Tibial nerve (tissue), 4 donors: ENCODE measurements at regions not wholly inside any gene's neighbourhood (a gene's known extent, or its start where the extent isn't known, plus 50 kb on each side); places are given as distances from the start of the nearest gene placed in this dataset.

ENCODE experiments used
- DNase-seq, 2 donors: peaks; one replicate each; pipeline ENCODE4 v3.0.0-alpha.2; 2019; ENCODE audit warnings: low spot score in 2 of 2
- H3K27ac ChIP-seq, 4 donors: fragments of 200-600 bp; sonication (generic) in 3 of 4; one replicate each; pipeline ENCODE4 v1.5.1; 2017 to 2019; ENCODE audit warnings: mild to moderate bottlenecking in 1 of 4
- H3K27me3 ChIP-seq, 2 donors: fragments of 200-600 bp; sonication (generic) in 1 of 2; one replicate each; pipeline versions ENCODE4 v1.5.1 to v1.6.0; 2017 to 2019
- H3K36me3 ChIP-seq, 3 donors: fragments of 200-600 bp; sonication (generic); one replicate each; pipeline ENCODE4 v1.5.1; 2018 to 2019
- H3K4me1 ChIP-seq, 4 donors: fragments of 200-600 bp; sonication (generic) in 3 of 4; one replicate each; pipeline ENCODE4 v1.5.1; 2017 to 2019
- H3K4me3 ChIP-seq, 4 donors: fragments of 200-600 bp; sonication (generic) in 3 of 4; one replicate each; pipeline ENCODE4 v1.5.1; 2017 to 2019; ENCODE audit warnings: mild to moderate bottlenecking in 1 of 4, moderate library complexity in 1 of 4
- H3K9me3 ChIP-seq, 4 donors: fragments of 200-600 bp; sonication (generic) in 3 of 4; one replicate each; pipeline ENCODE4 v1.5.1; 2017 to 2019
- CTCF ChIP-seq, 5 experiments: fragments of 200-600 bp in 3 of 5; fragments of 450-650 bp in 2 of 5; sonication (generic) in 3 of 5; IDR thresholded peaks; one replicate each; pipeline ENCODE4 v1.5.1; 2016 to 2019; ENCODE audit warnings: antibody characterized with exemption in 5 of 5, mild to moderate bottlenecking in 3 of 5, moderate library complexity in 2 of 5
- EP300 ChIP-seq, 2 donors: sonication (generic); formaldehyde crosslinking; IDR thresholded peaks; one replicate each; pipeline ENCODE4 v1.6.1; 2017; ENCODE audit warnings: antibody characterized with exemption in 2 of 2, mild to moderate bottlenecking in 1 of 2
- POLR2A ChIP-seq, 2 donors: fragments of 450-650 bp; IDR thresholded peaks; one replicate each; pipeline ENCODE4 v1.6.1; 2017; ENCODE audit warnings: antibody characterized with exemption in 2 of 2, mild to moderate bottlenecking in 2 of 2, moderate library complexity in 2 of 2
- WGBS, 2 donors: methylation state at CpG; one replicate each; pipeline ENCODE4 v1.1.5; 2018; 5-methylcytosine and 5-hydroxymethylcytosine counted together

GRCh38 chr5:166695326-166695725, 1596.1 kb upstream of the WWC1 start:
- Histone ChIP-seq H3K27me3 (no peaks in the 10 kb centered on the region), H3K4me1 (peaks cover 0 to 8% (median 0%) of the 10 kb centered on the region in 4 donors), H3K4me3 (no peak overlapping the region), H3K36me3 (no peaks in the 10 kb centered on the region), H3K27ac (no peak overlapping the region), H3K9me3 (no peaks in the 10 kb centered on the region)
- TF ChIP-seq CTCF (IDR thresholded peaks at IDR 0.05) (no peak), EP300 (IDR thresholded peaks at IDR 0.05) (no peak), POLR2A (IDR thresholded peaks at IDR 0.05) (no peak)
- no peak for DNase-seq
- 65 to 70% methylated on average over 4 of the region's 4 CpGs for WGBS, 2 donors

- Histone ChIP-seq H3K4me1 (no peaks in the 10 kb centered on the region), H3K4me3 (no peak overlapping the region), H3K27ac (no peak overlapping the region), H3K36me3 (no peaks in the 10 kb centered on the region), H3K27me3 (no peaks in the 10 kb centered on the region), H3K9me3 (no peaks in the 10 kb centered on the region)
- DNase-seq: no peak
- 39 to 40% methylated on average over 3 of the region's 3 CpGs for WGBS, 2 donors
- TF ChIP-seq EP300 (IDR thresholded peaks at IDR 0.05) (no peak), POLR2A (IDR thresholded peaks at IDR 0.05) (no peak), CTCF (IDR thresholded peaks at IDR 0.05) (no peak)
These were observed 1583.2 kb upstream of the WWC1 start for GRCh38 chr5:166708291-166708690.

GRCh38 chr5:166709691-166710090, 1581.8 kb upstream of the WWC1 start:
- no peaks in the 10 kb centered on the region for H3K36me3 ChIP-seq
- H3K4me1 ChIP-seq: no peaks in the 10 kb centered on the region
- WGBS, 2 donors: 52 to 53% methylated on average over 1 of the region's 1 CpG
- no peaks in the 10 kb centered on the region for H3K9me3 ChIP-seq
- DNase-seq: no peak
- TF ChIP-seq POLR2A (IDR thresholded peaks at IDR 0.05): no peak
- no peak for TF ChIP-seq CTCF (IDR thresholded peaks at IDR 0.05)
- no peak for TF ChIP-seq EP300 (IDR thresholded peaks at IDR 0.05)
- H3K27ac ChIP-seq: no peak overlapping the region
- H3K4me3 ChIP-seq: no peak overlapping the region
- no peaks in the 10 kb centered on the region for H3K27me3 ChIP-seq

GRCh38 chr5:166710271-166710670, 1581.2 kb upstream of the WWC1 start:
- H3K4me1 ChIP-seq: no peaks in the 10 kb centered on the region
- DNase-seq: no peak
- 65 to 69% methylated on average over 2 of the region's 2 CpGs for WGBS, 2 donors
- H3K4me3 ChIP-seq: no peak overlapping the region
- no peaks in the 10 kb centered on the region for H3K36me3 ChIP-seq
- TF ChIP-seq CTCF (IDR thresholded peaks at IDR 0.05): no peak
- no peak for TF ChIP-seq POLR2A (IDR thresholded peaks at IDR 0.05)
- no peak for TF ChIP-seq EP300 (IDR thresholded peaks at IDR 0.05)
- no peaks in the 10 kb centered on the region for H3K9me3 ChIP-seq
- no peak overlapping the region for H3K27ac ChIP-seq
- H3K27me3 ChIP-seq: no peaks in the 10 kb centered on the region

GRCh38 chr5:166712447-166713185, 1578.8 kb upstream of the WWC1 start:
- no peak for DNase-seq
- H3K4me3 ChIP-seq: no peak overlapping the region
- H3K9me3 ChIP-seq: peaks cover 0 to 4% (median 0%) of the 10 kb centered on the region in 4 donors
- H3K36me3 ChIP-seq: no peaks in the 10 kb centered on the region
- H3K4me1 ChIP-seq: no peaks in the 10 kb centered on the region
- no peaks in the 10 kb centered on the region for H3K27me3 ChIP-seq
- no peak for TF ChIP-seq CTCF (IDR thresholded peaks at IDR 0.05)
- no peak for TF ChIP-seq POLR2A (IDR thresholded peaks at IDR 0.05)
- no peak for TF ChIP-seq EP300 (IDR thresholded peaks at IDR 0.05)
- WGBS, 2 donors: 34 to 49% methylated on average over 1 of the region's 1 CpG
- no peak overlapping the region for H3K27ac ChIP-seq
